SIG-M5 treated with dmso at 0.1 percent for 504 hours (cell line): ENCODE measurements at regions not wholly inside any gene's neighbourhood (a gene's known extent, or its start where the extent isn't known, plus 50 kb on each side); places are given as distances from the start of the nearest gene placed in this dataset.
"Not testable (repeated sequence)": the region's sequence is repeated elsewhere in the genome, so short reads cannot be mapped to it uniquely, and the experiment has no call there.

Source experiments
- DNase-seq: peaks from one replicate; lab custom pipeline; 2025; ENCODE audit not compliant: unreplicated experiment; lab: John Stamatoyannopoulos, UW

- no peak for DNase-seq
Observed at GRCh38 chr3:22660606-22661005, 542.5 kb upstream of the UBE2E2 start.

- DNase-seq, result no peak
Observed at GRCh38 chr3:22661121-22661700, 541.9 kb upstream of the UBE2E2 start.

GRCh38 chr3:22665528-22665927 lies 537.6 kb upstream of the UBE2E2 start:
- no peak for DNase-seq

- DNase-seq, result no peak
Observed at GRCh38 chr3:22666736-22667135, 536.4 kb upstream of the UBE2E2 start.

- no peak for DNase-seq
Observed at GRCh38 chr3:22671848-22672247, 531.3 kb upstream of the UBE2E2 start.

- DNase-seq, result no peak
Observed at GRCh38 chr3:22684739-22685138, 518.4 kb upstream of the UBE2E2 start.

- DNase-seq, result no peak
Observed at GRCh38 chr3:22685597-22685996, 517.5 kb upstream of the UBE2E2 start.

GRCh38 chr3:22691407-22691806 lies 511.7 kb upstream of the UBE2E2 start:
- DNase-seq, result no peak

GRCh38 chr3:22691856-22692628 lies 511.1 kb upstream of the UBE2E2 start:
- DNase-seq, result no peak

- DNase-seq, result no peak
Observed at GRCh38 chr3:22700876-22701275, 502.3 kb upstream of the UBE2E2 start.

- DNase-seq, result no peak
Observed at GRCh38 chr3:22704166-22704565, 499.0 kb upstream of the UBE2E2 start.

GRCh38 chr3:22704571-22705354 lies 498.4 kb upstream of the UBE2E2 start:
- no peak for DNase-seq

GRCh38 chr3:22706922-22707321 lies 496.2 kb upstream of the UBE2E2 start:
- DNase-seq, result not testable (repeated sequence)

GRCh38 chr3:22713936-22714335 lies 489.2 kb upstream of the UBE2E2 start:
- peak; percentile 74 for DNase-seq

- DNase-seq, result no peak
Observed at GRCh38 chr3:22714749-22715148, 488.4 kb upstream of the UBE2E2 start.

GRCh38 chr3:22720596-22720995 lies 482.5 kb upstream of the UBE2E2 start:
- DNase-seq, result no peak

GRCh38 chr3:22724420-22724819 lies 478.7 kb upstream of the UBE2E2 start:
- DNase-seq, result no peak

- no peak for DNase-seq
Observed at GRCh38 chr3:22728406-22728805, 474.7 kb upstream of the UBE2E2 start.

GRCh38 chr3:22729212-22729611 lies 473.9 kb upstream of the UBE2E2 start:
- no peak for DNase-seq

- peak; percentile 23 for DNase-seq
Observed at GRCh38 chr3:22729981-22730380, 473.1 kb upstream of the UBE2E2 start.

- DNase-seq, result no peak
Observed at GRCh38 chr3:22730701-22731100, 472.4 kb upstream of the UBE2E2 start.

GRCh38 chr3:22731901-22732300 lies 471.2 kb upstream of the UBE2E2 start:
- DNase-seq, result no peak
